Suprapubic skin (tissue), 3 donors: ENCODE measurements at regions not wholly inside any gene's neighbourhood (a gene's known extent, or its start where the extent isn't known, plus 50 kb on each side); places are given as distances from the start of the nearest gene placed in this dataset.

Experiments used
- CTCF ChIP-seq, 2 donors: fragments of 200-600 bp in 1 of 2; fragments of 450-650 bp in 1 of 2; sonication (generic) in 1 of 2; IDR thresholded peaks; one replicate each; pipeline ENCODE4 v1.5.1; 2016 to 2019; ENCODE audit warnings: antibody characterized with exemption in 2 of 2, mild to moderate bottlenecking in 1 of 2, moderate library complexity in 1 of 2
- EP300 ChIP-seq: sonication (generic); formaldehyde crosslinking; IDR thresholded peaks from one replicate; pipeline ENCODE4 v1.6.1; 2017; ENCODE audit warnings: antibody characterized with exemption
- POLR2A ChIP-seq, 2 donors: fragments of 450-650 bp; IDR thresholded peaks; one replicate each; pipeline ENCODE4 v1.6.1; 2017; ENCODE audit warnings: antibody characterized with exemption in 2 of 2, mild to moderate bottlenecking in 2 of 2, moderate library complexity in 2 of 2

GRCh38 chr6:166253281-166253681 is 54.9 kb downstream of the PRR18 start:
- TF ChIP-seq POLR2A (IDR thresholded peaks at IDR 0.05) (no peak), CTCF (IDR thresholded peaks at IDR 0.05) (no peak), EP300 (no peak)
